Liver (tissue), 3 donors: ENCODE measurements at regions not wholly inside any gene's neighbourhood (a gene's known extent, or its start where the extent isn't known, plus 50 kb on each side); places are given as distances from the start of the nearest gene placed in this dataset.

Experiments
- CTCF ChIP-seq: fragments of 150-350 bp; IDR thresholded peaks from 2 replicates; pipeline ENCODE4 v1.5.1; 2017; ENCODE audit warnings: improper control_type of control experiment, low read depth, low read length; ENCODE audit not compliant: missing input control
- EGR1 ChIP-seq, 2 donors: IDR thresholded peaks; 2 replicates each; pipeline ENCODE4 v1.6.1; 2016 to 2018; ENCODE audit warnings: antibody characterized with exemption in 2 of 2, low read depth in 2 of 2
- GABPA ChIP-seq, 2 donors: IDR thresholded peaks in 1 of 2; conservative IDR thresholded peaks in 1 of 2; 2 replicates each; pipeline ENCODE4 v1.6.1; 2016; ENCODE audit warnings: antibody characterized with exemption in 2 of 2, mild to moderate bottlenecking in 1 of 2, moderate library complexity in 1 of 2
- HNF4G ChIP-seq: IDR thresholded peaks from 2 replicates; pipeline ENCODE4 v1.6.1; 2016; ENCODE audit warnings: antibody characterized with exemption
- MAX ChIP-seq: IDR thresholded peaks from 2 replicates; pipeline ENCODE4 v1.6.1; 2016; ENCODE audit warnings: antibody characterized with exemption
- RAD21 ChIP-seq, 2 donors: IDR thresholded peaks; 2 replicates each; pipeline ENCODE4 v1.6.1; 2016; ENCODE audit warnings: antibody characterized with exemption in 2 of 2, mild to moderate bottlenecking in 2 of 2
- REST ChIP-seq: IDR thresholded peaks from 2 replicates; pipeline ENCODE4 v1.6.1; 2016; ENCODE audit warnings: antibody characterized with exemption, mild to moderate bottlenecking
- TAF1 ChIP-seq: conservative IDR thresholded peaks from 2 replicates; pipeline ENCODE4 v1.6.1; 2016; ENCODE audit warnings: antibody characterized with exemption, mild to moderate bottlenecking
- YY1 ChIP-seq: IDR thresholded peaks from 2 replicates; pipeline ENCODE4 v1.6.1; 2016; ENCODE audit warnings: antibody characterized with exemption, mild to moderate bottlenecking
- ZBTB33 ChIP-seq: IDR thresholded peaks from 2 replicates; pipeline ENCODE4 v1.6.1; 2016; ENCODE audit warnings: antibody characterized with exemption
- donor health status: healthy.
- donor health status: healthy.

GRCh38 chr21:21614966-21615365 is 616.8 kb downstream of the NCAM2 start:
- no peak for TF ChIP-seq CTCF
- TF ChIP-seq YY1 = no peak
- TF ChIP-seq REST = no peak
- TF ChIP-seq HNF4G = no peak
- no peak for TF ChIP-seq TAF1
- TF ChIP-seq MAX = no peak
- TF ChIP-seq ZBTB33 = no peak
- no peak for TF ChIP-seq EGR1 (IDR thresholded peaks at IDR 0.05; ENCODE audit: low read depth in 2 of 2)
- no peak for TF ChIP-seq RAD21 (IDR thresholded peaks at IDR 0.05)
- TF ChIP-seq GABPA (IDR thresholded peaks at IDR 0.05 in 1 of 2, conservative IDR thresholded peaks at IDR 0.05 in 1 of 2) = no peak
